GM20000 (cell line): ENCODE measurements at regions not wholly inside any gene's neighbourhood (a gene's known extent, or its start where the extent isn't known, plus 50 kb on each side); places are given as distances from the start of the nearest gene placed in this dataset.

Experiments used
- DNase-seq: peaks from one replicate; pipeline ENCODE4 v3.0.0; 2012; ENCODE audit warnings: low spot score
- CTCF ChIP-seq: IDR thresholded peaks from 2 replicates; pipeline ENCODE4 v1.5.1; 2012; ENCODE audit warnings: mild to moderate bottlenecking, control low read depth; ENCODE audit errors: extremely low read depth, missing control alignments

GRCh38 chr1:199792874-199793273, 234.6 kb upstream of the NR5A2 start:
- DNase-seq, result no peak
- no peak for TF ChIP-seq CTCF

GRCh38 chr1:199794105-199794863, 233.2 kb upstream of the NR5A2 start:
- no peak for TF ChIP-seq CTCF
- DNase-seq, result no peak

GRCh38 chr1:199799116-199799515, 228.4 kb upstream of the NR5A2 start:
- TF ChIP-seq CTCF, result no peak
- DNase-seq, result no peak

- TF ChIP-seq CTCF, result no peak
These were observed 223.0 kb upstream of the NR5A2 start for GRCh38 chr1:199804526-199804925.

GRCh38 chr1:199808110-199808870, 219.2 kb upstream of the NR5A2 start:
- no peak for TF ChIP-seq CTCF
- DNase-seq, result no peak

More at GRCh38 chr1:199804526-199804925, 223.0 kb upstream of the NR5A2 start:
- DNase-seq, result no peak

- no peak for TF ChIP-seq CTCF
- DNase-seq, result no peak
These were observed 218.2 kb upstream of the NR5A2 start for GRCh38 chr1:199809311-199809710.

- TF ChIP-seq CTCF, result no peak
- DNase-seq, result no peak
These were observed 216.3 kb upstream of the NR5A2 start for GRCh38 chr1:199811163-199811562.
